GM12892 (cell line): ENCODE measurements at regions not wholly inside any gene's neighbourhood (a gene's known extent, or its start where the extent isn't known, plus 50 kb on each side); places are given as distances from the start of the nearest gene placed in this dataset.

Experiments used
- DNase-seq: peaks from one replicate; pipeline ENCODE4 v3.0.0; 2011; ENCODE audit not compliant: insufficient read length
- FAIRE-seq: peaks from 2 replicates; lab custom pipeline; 2011; peaks lifted over from hg19 to GRCh38; lab: Jason Lieb, UNC
- POLR2A ChIP-seq: IDR thresholded peaks from 2 replicates; pipeline ENCODE4 v1.6.1; 2011; ENCODE audit warnings: low read depth, low read length, control low read depth
- POLR2AphosphoS5 ChIP-seq: IDR thresholded peaks from 2 replicates; pipeline ENCODE4 v1.6.1; 2011; ENCODE audit warnings: low read depth, low read length, control low read depth
- TAF1 ChIP-seq: IDR thresholded peaks from 2 replicates; pipeline ENCODE4 v1.6.1; 2011; ENCODE audit warnings: low read depth, mild to moderate bottlenecking, control low read depth, low read length, borderline replicate concordance

GRCh38 chr20:17881741-17882064, 86.9 kb downstream of the SNX5 start:
- DNase-seq (no peak), FAIRE-seq (no peak)
- no peak for TF ChIP-seq TAF1
- no peak for TF ChIP-seq POLR2AphosphoS5
- TF ChIP-seq POLR2A = no peak

DNA sequence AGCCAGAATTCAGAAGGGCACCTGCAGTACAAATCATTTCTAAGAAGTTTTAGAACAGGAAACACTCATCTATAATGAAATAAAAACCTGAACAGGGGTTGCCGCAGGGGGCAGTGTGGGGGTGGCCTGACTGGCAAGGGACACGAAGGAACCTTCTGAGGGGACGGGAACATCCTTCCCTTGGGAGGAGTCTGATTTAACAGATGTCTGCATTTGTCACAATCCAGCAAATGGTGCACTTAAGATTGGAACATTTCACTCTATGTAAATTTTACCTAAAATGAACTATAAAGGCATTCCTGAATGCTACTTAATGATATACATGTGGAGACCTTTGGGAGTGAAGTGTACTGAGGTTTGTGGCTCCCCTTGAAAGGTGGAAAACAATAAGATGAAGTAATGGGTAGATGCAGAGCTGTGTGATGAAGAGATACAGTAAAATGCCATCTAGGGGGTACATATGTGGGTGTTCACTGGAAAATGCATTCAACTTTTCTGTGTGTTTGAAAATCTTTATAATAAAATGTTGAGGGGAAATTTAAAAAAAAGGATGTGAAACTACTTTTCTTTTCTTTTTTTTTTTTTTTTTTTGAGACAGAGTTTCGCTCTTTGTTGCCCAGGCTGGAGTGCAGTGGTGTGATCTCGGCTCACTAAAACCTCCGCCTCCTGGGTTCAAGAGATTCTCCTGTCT, 89.5 kb downstream of the SNX5 start:
- FAIRE-seq (no peak), DNase-seq (no peak)
- TF ChIP-seq TAF1 (no peak), POLR2AphosphoS5 (no peak), POLR2A (no peak)

- DNase-seq (no peak), FAIRE-seq (peak; percentile 54)
- TF ChIP-seq POLR2AphosphoS5 (no peak), POLR2A (no peak), TAF1 (no peak)
These were observed 90.3 kb downstream of the SNX5 start for GRCh38 chr20:17878069-17878911.

DNA sequence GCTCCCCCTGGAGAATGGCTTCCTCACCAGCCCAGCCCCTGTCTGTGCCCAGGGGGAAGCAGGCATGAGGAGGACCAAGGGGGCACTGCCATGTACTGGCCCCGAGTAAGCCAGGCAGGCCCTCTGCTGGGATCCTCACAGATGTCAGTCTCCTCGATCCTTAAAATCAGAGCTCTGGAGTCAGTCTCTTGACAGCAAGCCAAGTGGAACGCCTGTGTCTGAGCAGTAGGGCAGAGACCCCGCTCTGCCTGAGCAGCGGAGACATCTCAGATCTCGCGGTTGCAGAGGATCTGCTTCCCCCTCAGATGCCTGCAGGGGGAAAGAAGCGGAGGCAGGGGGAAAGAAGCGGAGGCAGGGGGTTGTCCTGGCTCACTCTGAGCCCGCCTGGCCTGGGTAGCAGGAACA, 92.6 kb downstream of the SNX5 start:
- no peak for TF ChIP-seq POLR2A
- no peak for TF ChIP-seq TAF1
- TF ChIP-seq POLR2AphosphoS5 = no peak
- no peak for FAIRE-seq
- no peak for DNase-seq

DNA sequence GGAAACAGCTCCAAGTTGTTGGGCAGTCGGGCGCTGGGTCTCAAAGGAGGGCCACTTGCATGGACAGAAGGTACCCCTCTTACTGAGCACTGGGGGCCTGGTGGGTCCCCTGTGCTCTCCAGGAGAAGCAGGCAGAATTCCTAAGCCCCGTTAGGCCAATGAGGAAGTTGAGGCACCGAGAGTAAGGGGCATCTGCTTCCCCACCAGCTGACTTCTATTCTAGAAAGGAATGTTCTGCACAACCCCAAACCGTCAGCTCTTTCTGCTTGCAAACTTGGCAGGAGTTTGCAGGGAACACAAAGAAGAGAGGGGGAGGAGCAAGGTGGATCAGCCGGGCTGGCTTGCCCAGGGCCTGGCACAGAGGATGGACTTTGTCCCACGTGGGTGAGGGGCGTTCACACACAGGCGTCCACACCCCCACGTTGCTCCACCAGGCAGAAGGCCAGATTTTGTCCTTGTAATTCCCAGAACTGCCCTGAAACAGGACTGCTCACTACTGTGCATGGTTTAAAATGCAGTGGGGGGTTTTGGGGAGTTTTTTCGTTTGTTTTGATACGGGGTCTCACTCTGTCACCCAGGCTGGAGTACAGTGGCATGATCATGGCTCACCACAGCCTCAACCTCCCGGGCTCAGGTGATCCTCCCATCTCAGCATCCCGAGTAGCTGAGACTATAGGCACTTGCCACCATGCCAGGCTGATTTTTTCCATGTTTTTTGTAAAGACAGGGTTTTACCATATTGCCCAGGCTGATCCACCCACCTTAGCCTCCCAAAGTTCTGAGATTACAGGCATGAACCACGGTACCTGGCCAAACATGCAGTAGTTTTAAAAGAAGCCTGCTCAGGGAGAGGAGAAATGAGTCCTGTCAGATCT, 93.3 kb downstream of the SNX5 start:
- no peak for FAIRE-seq
- TF ChIP-seq TAF1 (no peak), POLR2A (no peak), POLR2AphosphoS5 (no peak)
- DNase-seq = no peak

DNA sequence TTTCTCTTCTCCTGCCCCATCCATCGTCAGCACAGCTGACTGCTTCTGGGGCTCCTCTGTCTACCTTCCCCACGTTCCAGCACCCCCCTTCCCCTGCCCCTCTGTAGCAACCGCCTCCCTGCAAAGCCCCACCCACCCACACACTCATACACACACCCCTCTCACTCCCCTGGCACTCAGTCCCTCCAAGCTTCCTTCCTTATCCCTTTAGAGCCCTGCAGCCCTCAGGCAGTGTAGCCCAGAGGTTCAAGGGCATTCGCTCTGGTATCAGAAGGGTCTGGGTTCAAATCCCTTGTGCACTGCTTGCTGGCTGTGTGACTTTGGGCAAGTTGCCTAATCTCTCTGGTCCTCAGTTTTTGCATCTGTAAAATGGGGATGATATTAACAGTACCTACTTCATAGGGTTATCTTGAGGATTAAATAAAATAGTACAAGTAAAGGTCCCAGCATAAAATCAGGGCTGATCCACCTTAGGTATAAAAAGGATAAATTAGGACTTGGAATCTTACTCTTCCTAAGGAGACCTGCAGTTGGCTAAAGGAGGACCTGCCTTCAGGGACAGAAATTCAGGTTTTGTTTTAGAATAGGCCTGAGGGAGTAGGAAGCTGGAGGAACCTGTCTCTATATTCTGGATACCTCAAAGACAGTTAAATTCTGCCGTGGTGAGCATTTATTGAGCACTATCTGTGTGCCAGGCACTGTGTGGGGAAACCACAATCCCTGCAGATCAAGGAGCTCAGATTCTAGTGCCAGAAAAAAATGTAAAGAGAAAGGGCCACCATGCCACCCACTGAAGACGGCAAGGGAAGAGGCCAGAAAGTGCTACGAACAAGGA, 94.1 kb downstream of the SNX5 start:
- FAIRE-seq = no peak
- DNase-seq = no peak
- no peak for TF ChIP-seq TAF1
- no peak for TF ChIP-seq POLR2AphosphoS5
- no peak for TF ChIP-seq POLR2A

DNA sequence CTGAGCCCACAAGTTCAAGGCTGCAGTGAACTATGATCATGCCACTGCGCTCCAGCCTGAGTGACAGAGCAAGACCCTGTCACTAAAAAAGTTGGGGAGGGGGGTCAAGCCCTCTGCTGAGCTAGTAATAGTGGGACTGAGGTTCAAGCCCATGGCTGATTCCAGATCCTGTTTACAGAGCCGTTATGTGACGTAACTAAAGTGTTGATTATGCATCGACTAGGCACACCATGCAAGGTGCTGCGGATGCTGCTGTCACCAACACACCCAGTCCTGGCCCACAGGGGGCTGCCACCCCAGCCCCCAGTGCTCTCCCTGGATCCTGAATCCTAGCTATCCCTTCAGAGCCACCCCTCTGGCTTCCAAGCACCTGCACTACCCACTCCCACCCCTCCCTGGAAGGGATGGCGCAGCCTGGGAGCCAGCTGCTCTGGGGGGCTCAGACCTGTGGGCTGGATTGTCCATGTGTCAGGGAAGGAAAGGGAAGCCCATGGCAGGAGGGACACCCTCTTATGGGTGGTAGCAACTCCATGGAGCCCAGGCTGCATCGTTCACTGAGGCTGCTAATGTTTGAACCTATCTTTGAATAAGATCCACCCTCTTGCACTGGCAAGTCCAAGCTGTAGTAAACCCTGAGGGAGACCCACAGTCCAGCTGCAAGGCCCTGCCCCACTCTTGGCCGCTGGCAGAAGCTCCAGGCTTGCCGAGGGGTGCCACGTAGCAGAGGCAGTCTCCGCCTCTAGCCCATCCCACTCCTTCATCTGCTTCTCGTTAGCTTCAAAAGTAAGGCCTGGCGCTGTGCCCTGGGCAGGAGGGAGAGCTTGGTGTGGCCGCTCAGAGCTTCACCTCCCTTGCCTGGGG, 95.0 kb downstream of the SNX5 start:
- FAIRE-seq (no peak), DNase-seq (no peak)
- TF ChIP-seq POLR2AphosphoS5 (no peak), POLR2A (no peak), TAF1 (no peak)

GRCh38 chr20:17872959-17873358, 95.6 kb downstream of the SNX5 start:
- TF ChIP-seq POLR2AphosphoS5 (no peak), TAF1 (no peak), POLR2A (no peak)
- FAIRE-seq (no peak), DNase-seq (no peak)

DNA sequence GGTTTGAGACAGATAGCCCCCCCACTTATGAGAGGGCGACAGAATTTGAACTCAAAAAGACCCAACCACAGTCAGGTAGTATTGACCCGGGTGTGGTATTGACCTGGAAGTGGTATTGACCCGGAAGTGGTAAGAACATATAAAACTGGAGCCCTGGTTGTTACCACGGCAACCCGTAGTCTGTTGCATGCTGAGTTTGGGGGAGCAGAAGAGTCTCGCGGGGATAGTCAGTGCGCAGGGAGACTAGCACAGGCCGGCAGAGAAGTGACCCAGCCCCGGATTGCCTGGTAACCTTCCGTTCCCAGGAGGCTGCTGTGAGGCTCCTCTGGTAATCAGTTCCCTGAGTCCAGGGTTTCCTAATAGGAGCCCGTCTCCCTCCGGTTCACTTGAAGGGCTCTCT, 96.2 kb downstream of the SNX5 start:
- DNase-seq (no peak), FAIRE-seq (no peak)
- TF ChIP-seq POLR2AphosphoS5 (no peak), TAF1 (no peak), POLR2A (no peak)

DNA sequence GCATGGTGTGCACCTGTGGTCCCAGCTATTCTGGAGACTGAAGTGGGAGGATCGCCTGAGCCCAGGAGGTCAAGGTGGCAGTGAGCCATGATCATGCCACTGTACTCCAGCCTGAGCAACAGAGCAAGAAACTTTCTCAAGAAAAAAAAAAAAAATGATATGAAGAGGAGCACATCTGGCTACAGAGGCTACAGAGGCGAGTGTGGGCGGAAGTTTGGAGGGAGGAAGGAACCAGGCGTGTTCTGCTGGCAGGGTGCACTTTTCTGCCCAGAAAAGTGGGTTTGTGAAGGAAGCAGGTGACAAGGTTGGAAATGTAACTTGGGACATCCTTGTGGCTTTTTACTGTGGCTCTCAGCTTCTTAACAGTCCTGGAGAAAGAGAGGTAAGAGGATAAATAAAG, 96.7 kb downstream of the SNX5 start:
- TF ChIP-seq TAF1 (no peak), POLR2AphosphoS5 (no peak), POLR2A (no peak)
- DNase-seq = no peak
- FAIRE-seq = peak; percentile 78

GRCh38 chr20:17871181-17871580, 97.4 kb downstream of the SNX5 start:
- DNase-seq (no peak), FAIRE-seq (no peak)
- TF ChIP-seq TAF1 = no peak
- no peak for TF ChIP-seq POLR2A
- TF ChIP-seq POLR2AphosphoS5 = no peak
